ENCODE measurements at regions not wholly inside any gene's neighbourhood (a gene's known extent, or its start where the extent isn't known, plus 50 kb on each side); places are given as distances from the start of the nearest gene placed in this dataset.

DNA sequence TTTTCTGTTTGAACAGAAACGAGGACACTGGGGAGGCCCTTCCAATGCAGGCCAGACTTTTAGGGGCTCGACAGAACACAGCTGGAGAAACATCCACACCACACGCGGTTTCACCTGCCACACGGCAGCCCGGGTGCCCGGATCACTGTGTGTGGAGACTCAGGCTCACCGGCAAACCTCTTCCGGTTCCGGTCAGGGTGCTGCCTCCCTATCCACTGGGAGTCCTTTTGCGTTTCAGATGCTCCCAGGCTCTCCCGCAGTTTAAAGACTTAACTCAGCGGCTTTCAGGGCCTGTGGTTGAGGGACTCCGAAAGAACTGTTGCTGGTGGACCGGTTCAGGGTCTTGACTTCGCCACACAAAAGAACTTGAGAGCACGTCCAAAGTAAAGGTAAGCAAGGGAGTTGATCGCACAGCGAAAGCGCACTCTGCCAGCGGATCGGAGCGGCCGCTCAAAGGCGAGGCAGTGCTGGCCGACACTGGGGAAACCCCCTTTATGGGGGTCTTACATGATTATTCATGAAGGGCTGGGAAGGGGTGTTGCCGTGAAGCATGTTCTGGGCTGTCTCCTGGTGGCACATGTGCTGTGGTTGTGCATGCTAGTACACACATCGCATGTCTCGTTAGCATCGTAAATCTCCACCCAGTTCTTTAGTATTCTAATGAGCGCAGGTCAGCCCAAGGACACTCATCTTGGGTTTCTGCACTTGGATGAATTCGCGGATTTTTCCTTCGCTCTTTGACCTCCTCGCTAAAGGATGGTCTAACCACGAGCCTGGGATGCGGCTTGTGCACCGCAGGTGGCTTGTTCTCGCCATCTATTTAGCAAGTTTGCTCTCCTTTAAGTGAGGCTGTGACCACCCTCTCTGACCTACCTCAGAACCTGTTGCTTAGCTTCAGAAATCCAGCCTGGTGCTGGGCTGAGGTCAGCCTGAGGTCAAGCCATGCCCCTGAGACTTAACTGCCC is 180.3 kb downstream of the CDH26 start:
- Histone ChIP-seq H4K20me1 (ENCODE audit: low read depth, low read length) (no peaks in the 10 kb centered on the region), H3K79me2 (ENCODE audit: insufficient read depth, low read length) (no peaks in the 10 kb centered on the region), H3K27me3 (ENCODE audit: low read length) (no peaks in the 10 kb centered on the region), H3F3A (ENCODE audit: insufficient read depth) (no peaks in the 10 kb centered on the region), H3K27ac (ENCODE audit: low read depth, low read length) (no peak overlapping the region), H3K36me3 (ENCODE audit: low read length) (no peaks in the 10 kb centered on the region), H3K4me3 (ENCODE audit: insufficient read depth, low read length, poor library complexity, severe bottlenecking) (no peak overlapping the region), H3K4me2 (ENCODE audit: low read depth, low read length, poor library complexity, severe bottlenecking) (no peak overlapping the region), H3K9ac (ENCODE audit: low read length) (no peak overlapping the region), H3K9me3 (ENCODE audit: insufficient read depth, low read length) (no peaks in the 10 kb centered on the region), H3K9me2 (replicated peaks; ENCODE audit: insufficient read depth, low read length) (no peaks in the 10 kb centered on the region), H2AFZ (ENCODE audit: low read depth, low read length, severe bottlenecking) (no peak overlapping the region)
- TF ChIP-seq EZH2phosphoT487 (conservative IDR thresholded peaks at IDR 0.05; ENCODE audit: low read length), result no peak

DNA sequence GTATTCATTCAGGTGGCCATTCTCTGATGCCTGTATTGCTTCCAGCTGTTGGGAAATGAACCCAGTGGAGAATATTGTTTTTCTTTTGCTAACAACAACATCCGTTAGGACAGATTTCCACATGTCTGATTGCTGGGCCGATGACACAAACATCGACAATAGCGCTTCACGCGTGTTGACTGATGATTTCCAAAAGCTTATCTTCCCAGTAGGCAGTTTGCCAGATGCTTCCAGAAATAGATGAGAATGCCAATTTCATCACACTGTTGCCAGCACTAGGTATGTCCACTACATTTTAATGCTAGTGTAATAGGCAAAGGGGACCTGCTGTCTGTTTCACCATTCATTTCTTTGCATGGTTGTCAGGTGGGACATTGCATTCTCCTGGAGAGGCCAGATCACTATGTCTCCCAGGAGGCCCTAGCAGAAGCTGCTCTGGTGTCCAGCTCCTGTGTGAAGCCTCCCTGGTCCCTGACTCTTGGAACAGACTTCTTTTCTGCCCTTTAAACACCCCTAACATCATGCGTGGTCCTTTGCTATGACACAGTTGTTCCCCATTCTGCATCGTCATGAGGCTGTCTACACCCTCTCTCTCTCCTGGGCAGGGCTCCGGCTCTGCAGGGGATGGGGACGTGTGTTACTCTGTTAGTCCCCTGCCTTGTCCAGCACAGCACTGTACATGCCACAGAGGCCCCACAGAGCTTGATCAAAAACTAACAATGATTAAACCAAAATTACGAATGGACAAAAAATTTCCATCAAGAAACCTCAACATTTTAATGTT is 181.6 kb downstream of the CDH26 start:
- H3K27me3 ChIP-seq (ENCODE audit: low read length), result no peaks in the 10 kb centered on the region
- H4K20me1 ChIP-seq (ENCODE audit: low read depth, low read length), result no peaks in the 10 kb centered on the region
- no peaks in the 10 kb centered on the region for H3K9me3 ChIP-seq (ENCODE audit: insufficient read depth, low read length)
- no peak overlapping the region for H3K9ac ChIP-seq (ENCODE audit: low read length)
- no peaks in the 10 kb centered on the region for H3K79me2 ChIP-seq (ENCODE audit: insufficient read depth, low read length)
- no peak overlapping the region for H3K27ac ChIP-seq (ENCODE audit: low read depth, low read length)
- H2AFZ ChIP-seq (ENCODE audit: low read depth, low read length, severe bottlenecking), result no peak overlapping the region
- H3K9me2 ChIP-seq (replicated peaks; ENCODE audit: insufficient read depth, low read length), result no peaks in the 10 kb centered on the region
- H3F3A ChIP-seq (ENCODE audit: insufficient read depth), result no peaks in the 10 kb centered on the region
- H3K36me3 ChIP-seq (ENCODE audit: low read length), result no peaks in the 10 kb centered on the region
- no peak overlapping the region for H3K4me2 ChIP-seq (ENCODE audit: low read depth, low read length, poor library complexity, severe bottlenecking)
- TF ChIP-seq, protein P1, sequence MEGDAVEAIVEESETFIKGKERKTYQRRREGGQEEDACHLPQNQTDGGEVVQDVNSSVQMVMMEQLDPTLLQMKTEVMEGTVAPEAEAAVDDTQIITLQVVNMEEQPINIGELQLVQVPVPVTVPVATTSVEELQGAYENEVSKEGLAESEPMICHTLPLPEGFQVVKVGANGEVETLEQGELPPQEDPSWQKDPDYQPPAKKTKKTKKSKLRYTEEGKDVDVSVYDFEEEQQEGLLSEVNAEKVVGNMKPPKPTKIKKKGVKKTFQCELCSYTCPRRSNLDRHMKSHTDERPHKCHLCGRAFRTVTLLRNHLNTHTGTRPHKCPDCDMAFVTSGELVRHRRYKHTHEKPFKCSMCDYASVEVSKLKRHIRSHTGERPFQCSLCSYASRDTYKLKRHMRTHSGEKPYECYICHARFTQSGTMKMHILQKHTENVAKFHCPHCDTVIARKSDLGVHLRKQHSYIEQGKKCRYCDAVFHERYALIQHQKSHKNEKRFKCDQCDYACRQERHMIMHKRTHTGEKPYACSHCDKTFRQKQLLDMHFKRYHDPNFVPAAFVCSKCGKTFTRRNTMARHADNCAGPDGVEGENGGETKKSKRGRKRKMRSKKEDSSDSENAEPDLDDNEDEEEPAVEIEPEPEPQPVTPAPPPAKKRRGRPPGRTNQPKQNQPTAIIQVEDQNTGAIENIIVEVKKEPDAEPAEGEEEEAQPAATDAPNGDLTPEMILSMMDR (IDR thresholded peaks at IDR 0.05; ENCODE audit: insufficient read depth, low read length, poor library complexity, severe bottlenecking), result no peak
- no peak for TF ChIP-seq EZH2phosphoT487 (conservative IDR thresholded peaks at IDR 0.05; ENCODE audit: low read length)
- H3K4me3 ChIP-seq (ENCODE audit: insufficient read depth, low read length, poor library complexity, severe bottlenecking), result no peak overlapping the region

DNA sequence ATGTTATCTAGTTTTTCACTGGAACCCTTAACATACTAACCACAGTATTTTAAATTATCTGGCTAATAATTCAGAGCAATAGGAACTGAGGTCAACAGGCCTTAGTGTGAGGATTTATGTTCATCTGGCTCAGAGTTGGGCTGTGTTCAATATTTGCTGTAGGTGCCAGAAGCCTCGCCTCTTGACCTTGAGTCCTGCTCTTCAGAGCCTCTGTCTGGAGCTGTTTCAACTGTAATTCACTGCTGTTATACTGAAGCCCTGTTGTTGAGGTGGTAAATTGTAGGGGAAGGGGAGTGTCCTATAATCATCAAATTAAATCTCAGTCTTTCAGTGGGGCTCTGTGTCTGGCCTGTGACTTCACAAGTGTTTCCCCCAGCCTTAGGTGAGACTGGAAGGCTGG is 184.4 kb downstream of the CDH26 start:
- H3K9me3 ChIP-seq (ENCODE audit: insufficient read depth, low read length), result no peaks in the 10 kb centered on the region
- H2AFZ ChIP-seq (ENCODE audit: low read depth, low read length, severe bottlenecking), result no peak overlapping the region
- H3F3A ChIP-seq (ENCODE audit: insufficient read depth), result no peaks in the 10 kb centered on the region
- H3K27me3 ChIP-seq (ENCODE audit: low read length), result no peaks in the 10 kb centered on the region
- no peak overlapping the region for H3K4me2 ChIP-seq (ENCODE audit: low read depth, low read length, poor library complexity, severe bottlenecking)
- H3K9me2 ChIP-seq (replicated peaks; ENCODE audit: insufficient read depth, low read length), result no peaks in the 10 kb centered on the region
- no peak overlapping the region for H3K9ac ChIP-seq (ENCODE audit: low read length)
- TF ChIP-seq, protein P1 (IDR thresholded peaks at IDR 0.05; ENCODE audit: insufficient read depth, low read length, poor library complexity, severe bottlenecking), result no peak
- no peak for TF ChIP-seq EZH2phosphoT487 (conservative IDR thresholded peaks at IDR 0.05; ENCODE audit: low read length)
- H3K36me3 ChIP-seq (ENCODE audit: low read length), result no peaks in the 10 kb centered on the region
- H3K79me2 ChIP-seq (ENCODE audit: insufficient read depth, low read length), result no peaks in the 10 kb centered on the region
- H3K27ac ChIP-seq (ENCODE audit: low read depth, low read length), result no peak overlapping the region
- no peaks in the 10 kb centered on the region for H4K20me1 ChIP-seq (ENCODE audit: low read depth, low read length)
- no peak overlapping the region for H3K4me3 ChIP-seq (ENCODE audit: insufficient read depth, low read length, poor library complexity, severe bottlenecking)
